Stimulated activated CD8-positive, alpha-beta memory T cell treated with anti-CD3 and anti-CD28 coated beads, Interleukin-7, amount 100 ng/mL, for 24 hours (primary cell): ENCODE measurements at regions not wholly inside any gene's neighbourhood (a gene's known extent, or its start where the extent isn't known, plus 50 kb on each side); places are given as distances from the start of the nearest gene placed in this dataset.
"Not testable (repeated sequence)": the region's sequence is repeated elsewhere in the genome, so short reads cannot be mapped to it uniquely, and the experiment has no call there.

Experiments
- DNase-seq: peaks from one replicate; pipeline ENCODE4 v3.0.0-alpha.2; 2020; ENCODE audit warnings: low read depth

DNA sequence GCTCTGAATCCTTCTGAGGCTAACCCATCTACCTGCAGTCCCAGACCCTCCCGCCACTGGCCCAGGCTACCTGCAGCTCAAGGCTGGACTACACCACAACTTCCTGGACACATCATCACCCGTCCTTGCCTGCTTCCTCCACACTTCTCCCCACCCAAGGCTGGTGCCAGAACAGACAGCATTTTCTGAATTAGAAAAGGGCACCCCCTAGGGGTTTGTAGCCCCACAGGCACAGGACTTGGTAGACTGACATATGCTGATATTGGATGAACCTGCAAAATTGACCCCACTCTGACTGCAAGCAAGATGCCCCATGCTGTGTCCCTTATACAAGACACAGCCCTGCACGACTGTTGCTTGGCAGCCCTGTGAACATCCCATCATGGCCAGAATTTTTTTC, 271.5 kb upstream of the C16orf82 start:
- DNase-seq, result no peak

DNA sequence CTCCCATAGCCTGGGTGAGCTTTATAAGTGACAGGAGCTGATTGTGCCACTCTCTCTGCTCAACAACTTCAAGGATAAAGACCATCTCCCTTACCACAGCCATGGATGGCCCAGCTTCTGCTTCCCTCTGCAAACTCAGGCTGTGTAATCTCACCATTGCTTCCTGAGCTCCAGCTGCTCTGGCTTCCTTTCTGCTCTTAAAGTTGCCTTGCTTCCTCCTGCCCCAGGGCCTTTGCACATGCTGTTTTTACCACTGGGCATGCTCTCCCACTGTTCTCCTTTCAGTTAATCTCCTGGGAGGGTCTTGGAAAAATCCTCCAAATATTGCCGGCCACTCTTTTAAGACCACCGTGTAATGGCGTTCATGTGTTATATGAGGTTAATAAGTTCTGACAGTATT, 265.1 kb upstream of the C16orf82 start:
- no peak for DNase-seq

DNA sequence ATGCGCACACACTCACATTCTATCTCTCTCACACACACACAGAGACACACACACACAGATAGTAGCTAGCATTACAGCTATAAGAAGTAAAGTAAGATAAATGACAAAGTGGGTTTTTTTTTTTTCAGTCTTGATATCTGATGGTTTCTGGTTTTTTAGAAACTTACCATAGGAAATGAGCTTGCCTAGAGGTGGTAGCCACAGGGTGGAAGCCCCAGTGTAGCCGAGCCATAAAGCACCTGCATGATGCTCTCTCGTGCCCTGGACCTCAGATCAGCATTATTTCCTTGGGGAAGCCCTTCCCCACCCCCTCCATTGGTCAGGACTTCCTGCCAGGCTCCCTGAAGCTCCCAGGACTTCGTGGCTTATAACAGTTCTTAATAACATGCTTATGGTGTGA, 264.3 kb upstream of the C16orf82 start:
- DNase-seq, result no peak

DNA sequence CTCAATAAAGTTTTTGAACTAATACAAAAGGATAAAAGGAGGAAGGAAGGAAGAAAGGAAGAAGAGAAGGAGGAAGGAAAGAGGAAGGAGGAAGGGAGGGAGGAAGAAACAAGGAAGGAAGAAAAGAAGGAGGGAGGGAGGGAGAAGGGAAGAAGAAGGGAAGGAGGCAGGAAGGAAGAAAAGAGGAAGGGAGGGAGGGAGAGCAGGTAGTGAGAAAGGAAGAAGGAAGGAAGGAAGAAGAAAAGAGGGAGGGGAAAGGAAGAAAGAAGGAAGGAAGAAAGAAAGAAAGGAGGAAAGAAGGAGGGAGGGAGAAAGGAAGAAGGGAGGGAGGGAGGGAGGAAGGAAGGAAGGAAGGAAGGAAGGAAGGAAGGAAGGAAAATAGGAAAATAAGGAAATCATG, 263.8 kb upstream of the C16orf82 start:
- no peak for DNase-seq

DNA sequence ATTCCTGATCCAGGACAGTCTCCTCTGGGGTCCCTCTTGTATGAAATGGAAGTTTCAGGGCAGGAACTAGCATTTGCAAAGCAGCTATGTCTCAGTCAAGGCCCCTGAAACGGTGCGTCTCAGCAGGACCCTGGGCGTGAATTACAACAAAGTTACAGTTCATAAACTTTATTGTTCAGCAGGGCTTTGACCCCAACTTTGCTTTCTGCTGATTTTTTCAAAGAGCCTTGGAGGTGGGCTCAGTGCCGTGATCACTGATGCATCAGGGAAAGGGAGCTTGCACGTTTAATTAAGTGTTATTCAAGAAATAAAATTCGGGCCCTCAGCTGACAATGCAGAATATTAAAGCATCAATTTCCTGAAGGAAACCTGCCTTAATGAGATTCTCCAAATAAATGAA, 260.1 kb upstream of the C16orf82 start:
- no peak for DNase-seq

DNA sequence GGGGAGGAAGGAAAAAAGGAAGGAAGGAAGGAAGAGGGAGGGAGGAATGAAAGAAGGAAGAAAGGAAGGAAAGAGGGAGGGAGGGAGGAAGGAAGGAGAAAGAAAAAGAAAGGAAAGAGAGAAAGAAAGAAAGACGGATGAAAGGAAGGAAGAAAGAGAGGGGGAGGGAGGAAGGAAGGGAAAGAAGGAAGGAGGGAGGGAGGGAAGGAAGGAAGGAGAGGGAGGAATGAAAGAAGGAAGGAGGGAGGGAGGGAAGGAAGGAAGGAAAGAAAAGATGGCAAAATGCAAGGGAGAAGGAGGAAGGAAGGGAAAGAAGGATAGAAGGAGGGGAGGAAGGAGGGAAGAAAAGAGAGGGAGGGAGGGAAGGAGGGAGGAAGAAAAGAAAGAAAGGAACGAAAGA, 257.3 kb upstream of the C16orf82 start:
- no peak for DNase-seq

DNA sequence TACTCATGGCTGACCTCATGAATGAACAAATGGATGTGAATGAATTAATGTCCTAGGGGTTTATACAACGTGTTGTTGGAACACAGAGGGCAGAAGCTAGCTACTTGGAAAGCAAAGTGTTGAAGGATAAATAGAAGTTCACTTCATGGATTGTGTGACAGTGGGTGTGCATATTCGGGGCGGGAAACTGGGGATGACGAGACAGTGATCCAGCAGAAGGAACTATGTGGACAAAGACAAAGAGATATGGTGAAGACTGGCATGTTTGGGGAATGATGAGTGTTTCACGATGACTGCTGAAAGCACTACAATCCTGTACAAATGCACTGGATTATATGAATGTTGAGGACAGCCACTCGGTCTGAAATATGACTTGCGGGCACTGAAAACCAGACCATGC, 250.5 kb upstream of the C16orf82 start:
- no peak for DNase-seq

DNA sequence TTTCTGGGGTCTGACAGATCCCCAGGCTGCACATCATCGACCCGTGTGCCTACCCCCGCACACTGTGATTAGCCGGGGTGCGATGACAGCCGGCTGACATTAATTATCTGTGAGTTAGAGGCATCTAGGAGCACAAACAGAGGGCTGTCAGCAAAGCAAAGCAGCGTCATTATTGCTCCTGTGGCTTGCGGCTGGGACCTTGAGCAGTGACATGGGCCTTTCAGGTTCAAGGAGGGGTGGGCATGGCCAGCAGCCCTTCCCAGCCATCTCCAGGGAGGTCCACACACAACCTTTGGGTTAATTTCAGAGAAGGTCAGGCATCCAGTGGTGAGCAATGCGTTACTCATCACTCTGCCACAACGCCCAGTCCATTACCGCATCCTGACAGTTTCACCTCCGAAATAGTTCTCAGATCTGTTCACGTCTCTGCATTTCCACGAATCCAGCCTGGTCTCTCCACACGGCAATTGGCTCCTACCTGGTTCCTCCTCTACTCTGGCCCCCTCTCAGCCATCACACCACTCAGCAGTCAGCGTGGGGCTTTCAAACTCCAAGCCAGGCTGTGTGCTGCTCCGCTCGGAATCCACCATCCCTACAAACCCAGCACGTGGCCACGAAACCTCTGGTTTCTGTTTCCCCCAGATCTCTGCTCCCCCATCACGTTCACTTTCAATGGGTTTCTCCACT, 249.7 kb upstream of the C16orf82 start:
- DNase-seq, result no peak

DNA sequence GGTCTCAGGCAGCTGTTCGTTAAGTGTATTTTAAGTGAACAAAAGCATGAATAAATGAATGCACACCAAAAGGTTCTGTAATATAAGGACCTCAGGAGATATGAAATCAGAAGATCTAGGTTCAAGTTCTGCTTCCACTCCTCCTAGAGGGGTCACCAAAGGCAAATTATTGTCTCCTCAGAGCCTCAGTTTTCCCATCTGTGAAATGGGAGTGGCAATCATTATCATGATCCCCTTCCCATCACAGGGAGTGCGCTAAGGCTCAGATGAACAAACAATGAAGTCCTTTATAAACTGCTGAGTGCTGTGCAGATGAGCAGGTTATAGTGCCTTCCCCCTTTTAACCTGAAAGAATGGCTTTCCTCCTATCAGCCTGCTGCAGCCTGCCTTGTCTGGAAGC, 248.3 kb upstream of the C16orf82 start:
- no peak for DNase-seq

DNA sequence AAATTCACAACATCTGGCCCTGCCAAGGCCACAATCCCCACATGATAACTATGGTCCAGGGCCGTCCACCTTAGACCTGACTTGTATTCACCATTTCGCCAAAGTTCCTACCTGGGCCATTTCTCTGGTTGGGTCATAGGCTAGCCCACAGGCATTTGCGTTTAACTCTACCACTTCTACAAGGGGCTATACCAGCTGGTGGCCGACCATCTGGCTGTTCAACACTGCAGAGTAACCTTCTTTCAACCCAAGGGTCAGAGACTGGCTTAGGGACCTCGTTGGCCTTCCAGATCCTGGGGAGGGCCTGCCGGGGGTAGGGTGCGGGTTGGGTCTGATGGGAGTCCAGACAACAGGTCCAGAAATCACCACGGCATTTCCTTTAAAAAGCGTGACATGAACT, 242.3 kb upstream of the C16orf82 start:
- DNase-seq, result no peak

DNA sequence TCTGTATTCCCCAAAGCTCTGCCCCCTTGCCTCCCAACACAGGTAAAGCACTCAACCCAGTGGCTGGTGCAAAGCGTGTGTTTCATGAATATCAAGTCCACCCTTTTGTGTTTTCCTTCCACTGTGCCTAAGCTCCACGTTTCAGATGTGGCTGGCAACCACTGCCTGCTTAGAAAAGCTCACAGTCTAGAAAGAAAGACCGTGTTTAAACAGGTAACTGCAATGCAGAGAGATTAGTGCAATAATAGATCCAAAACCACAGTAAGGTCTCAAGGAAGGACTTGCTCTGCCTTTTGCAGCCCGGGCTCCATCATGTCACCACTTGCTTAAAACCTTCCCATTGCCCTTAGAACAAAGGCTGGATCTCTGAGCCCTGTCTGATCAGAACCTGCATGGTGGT, 240.2 kb upstream of the C16orf82 start:
- no peak for DNase-seq

DNA sequence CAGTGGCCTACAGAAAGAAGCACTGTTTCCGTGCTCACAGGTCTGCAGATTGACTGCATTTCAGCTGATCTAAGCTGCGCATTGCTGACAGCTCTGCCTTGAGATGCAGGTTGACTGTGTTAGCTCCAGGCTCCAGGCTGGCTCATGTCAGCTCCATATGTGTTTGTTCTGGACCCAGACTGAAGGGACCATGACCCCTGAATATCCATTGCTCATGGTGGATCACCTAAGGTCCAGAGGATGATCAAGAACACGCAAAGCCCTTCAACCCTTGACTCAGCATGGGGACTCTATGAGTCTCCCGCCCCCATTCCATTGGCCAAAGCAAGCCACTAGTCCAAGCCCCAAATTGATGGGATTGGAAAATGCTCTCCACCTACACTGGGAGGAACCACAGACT, 239.3 kb upstream of the C16orf82 start:
- no peak for DNase-seq

DNA sequence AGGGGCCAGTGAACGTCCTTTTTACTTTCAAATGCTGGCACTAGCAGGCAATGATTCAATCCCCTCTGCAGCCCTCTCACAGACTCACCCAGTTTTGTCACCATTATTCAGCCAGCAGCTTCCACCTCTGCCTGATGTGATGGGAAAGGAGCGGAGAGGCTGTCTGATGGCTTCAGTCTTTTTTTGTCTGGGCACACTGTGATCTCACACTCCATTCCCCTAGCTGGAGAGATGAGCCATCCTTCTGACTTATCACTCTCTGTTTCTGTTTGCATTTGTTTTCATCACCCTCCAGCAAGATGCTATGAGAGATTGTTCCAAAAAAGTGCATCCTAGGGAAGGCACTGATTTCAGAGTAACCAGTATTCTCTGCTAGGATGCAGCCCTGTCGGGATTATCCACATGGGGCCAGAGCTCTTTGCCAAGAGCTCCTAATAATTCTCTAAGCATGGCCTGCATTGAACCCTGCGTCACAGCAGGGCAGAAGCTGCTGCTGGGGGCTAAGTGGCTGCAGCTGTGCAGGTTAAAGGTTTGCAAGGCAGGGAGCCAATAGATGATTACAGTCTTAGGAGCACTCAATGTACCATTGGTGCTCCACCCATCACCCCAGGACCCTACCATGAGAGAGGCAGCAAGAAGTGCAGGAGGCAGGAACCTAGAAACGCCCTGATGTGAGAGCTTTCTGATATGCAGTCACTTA, 236.1 kb upstream of the C16orf82 start:
- DNase-seq, result no peak

DNA sequence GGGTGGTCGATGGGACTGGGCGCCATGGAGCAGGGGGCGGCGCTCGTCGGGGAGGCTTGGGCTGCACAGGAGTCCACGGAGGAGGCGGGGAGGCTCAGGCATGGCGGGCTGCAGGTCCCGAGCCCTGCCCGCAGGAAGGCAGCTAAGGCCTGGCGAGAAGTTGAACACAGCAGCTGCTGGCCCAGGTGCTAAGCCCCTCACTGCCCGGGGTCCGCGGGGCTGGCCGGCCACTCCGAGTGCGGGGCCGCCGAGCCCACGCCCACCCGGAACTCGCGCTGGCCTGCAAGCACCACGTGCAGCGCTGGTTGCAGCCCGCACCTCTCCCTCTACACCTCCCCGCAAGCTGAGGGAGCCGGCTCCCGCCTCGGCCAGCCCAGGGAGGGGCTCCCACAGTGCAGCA, 230.6 kb upstream of the C16orf82 start:
- DNase-seq, result not testable (repeated sequence)

DNA sequence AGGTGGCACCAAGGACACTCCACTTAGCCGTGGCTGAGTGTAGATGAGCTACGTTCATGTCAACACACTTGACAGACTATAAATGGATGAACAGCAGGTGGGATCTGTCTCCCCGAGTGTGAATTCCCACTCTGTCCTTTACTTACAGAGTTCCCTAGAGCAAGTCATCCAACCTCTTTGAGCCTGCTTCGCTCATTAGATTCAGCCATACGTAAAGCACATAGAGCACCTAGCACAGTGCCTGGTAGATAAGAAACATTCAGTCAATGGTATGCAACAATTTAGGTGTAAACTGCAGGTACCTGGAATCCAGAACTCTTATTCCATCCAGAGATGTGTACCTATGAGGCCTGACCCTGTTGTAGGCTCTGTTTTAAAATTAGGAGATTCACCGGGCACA, 227.8 kb upstream of the C16orf82 start:
- no peak for DNase-seq

DNA sequence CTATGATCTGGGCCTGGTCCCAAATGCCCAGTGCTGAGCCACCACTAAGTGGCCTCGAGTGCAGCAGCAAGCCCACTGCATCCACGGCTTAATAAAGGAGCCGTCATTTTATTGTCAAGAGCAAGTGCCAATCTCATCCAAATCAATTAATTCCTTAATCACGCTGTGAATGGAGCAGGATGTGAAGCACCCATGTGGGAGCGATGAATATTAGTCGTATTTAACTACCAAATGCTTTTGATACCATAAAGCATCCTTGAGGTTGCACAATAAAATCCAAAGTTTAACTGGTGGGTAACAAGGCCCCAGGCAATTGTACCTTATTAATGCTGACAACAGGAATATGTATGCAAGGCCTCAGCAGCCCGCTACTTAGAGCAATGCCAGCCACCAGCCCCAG, 226.0 kb upstream of the C16orf82 start:
- no peak for DNase-seq

DNA sequence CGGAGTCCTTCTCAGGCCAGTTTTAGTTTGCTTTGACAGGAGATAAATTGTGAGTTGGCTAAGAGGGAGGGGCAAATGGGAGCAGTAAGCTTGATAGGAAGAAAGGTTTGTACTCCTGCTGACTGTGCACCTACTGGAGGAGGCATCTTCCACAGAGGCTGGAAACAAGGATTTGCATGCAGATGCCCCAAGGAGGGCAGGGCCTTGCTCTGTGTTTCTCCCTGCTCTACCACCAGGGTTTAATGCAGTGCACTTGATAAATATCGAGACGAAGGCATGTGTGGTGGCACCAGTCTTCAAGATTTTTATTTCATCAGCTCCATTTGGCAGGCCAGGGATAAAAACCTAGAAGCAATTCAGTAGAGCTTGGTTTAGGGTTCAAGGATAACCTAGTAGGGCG, 210.5 kb upstream of the C16orf82 start:
- DNase-seq, result no peak

DNA sequence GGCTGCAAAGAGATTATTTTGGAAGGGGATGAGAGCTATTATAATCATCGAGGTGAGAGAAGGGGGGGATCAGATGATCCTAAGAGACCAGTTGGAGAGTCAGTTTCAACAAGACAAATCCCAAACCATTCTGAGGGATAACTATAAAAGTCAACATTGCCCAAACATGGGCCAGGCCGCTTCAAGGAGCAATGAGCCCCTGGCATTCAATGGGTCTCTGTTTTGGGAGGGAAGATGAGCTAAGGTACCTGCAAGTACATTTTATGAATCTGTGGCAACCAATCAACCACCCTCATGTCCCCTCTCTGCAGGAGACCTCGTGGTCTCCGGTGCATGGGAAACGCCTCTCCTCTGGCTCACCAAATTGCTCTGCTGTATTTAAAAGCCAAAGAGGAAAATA, 209.9 kb upstream of the C16orf82 start:
- DNase-seq, result no peak

DNA sequence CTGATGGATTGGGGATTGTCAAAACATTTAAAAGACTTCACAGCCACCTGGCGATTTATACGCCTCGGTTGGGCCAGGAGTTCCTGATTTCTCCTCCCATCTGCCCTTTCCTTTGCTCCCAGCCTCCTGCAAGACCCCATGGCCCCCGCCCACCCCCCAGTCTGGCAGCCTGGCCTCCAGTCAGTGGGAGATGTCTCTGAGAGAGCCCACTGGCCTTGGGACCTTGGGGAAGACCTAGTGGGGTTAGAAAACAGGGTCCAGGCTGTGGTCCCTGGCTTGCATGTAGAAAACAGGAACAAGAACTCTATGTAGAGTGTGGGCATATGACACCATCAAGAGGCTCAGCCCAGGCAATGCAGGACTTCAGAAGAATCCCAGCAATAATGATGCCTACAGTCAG, 209.4 kb upstream of the C16orf82 start:
- no peak for DNase-seq

DNA sequence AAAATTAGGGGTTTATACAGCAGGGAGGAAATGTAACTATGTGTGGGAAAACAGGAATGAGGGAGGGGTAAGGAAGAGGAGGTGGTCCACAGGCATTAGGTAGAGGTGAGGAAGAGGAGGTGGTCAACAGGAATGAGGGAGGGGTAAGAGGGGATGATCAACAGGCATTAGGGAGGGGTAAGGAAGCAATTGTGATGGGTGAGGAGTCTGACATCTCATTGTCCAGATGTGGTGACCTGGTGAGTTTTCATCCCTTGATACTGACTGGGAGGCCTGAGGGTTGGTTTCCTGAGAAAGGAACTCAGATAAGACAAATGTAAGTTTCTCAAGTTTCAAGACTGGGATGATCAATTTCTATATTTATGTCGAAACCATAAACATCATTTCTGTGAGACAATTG, 206.2 kb upstream of the C16orf82 start:
- DNase-seq, result no peak

DNA sequence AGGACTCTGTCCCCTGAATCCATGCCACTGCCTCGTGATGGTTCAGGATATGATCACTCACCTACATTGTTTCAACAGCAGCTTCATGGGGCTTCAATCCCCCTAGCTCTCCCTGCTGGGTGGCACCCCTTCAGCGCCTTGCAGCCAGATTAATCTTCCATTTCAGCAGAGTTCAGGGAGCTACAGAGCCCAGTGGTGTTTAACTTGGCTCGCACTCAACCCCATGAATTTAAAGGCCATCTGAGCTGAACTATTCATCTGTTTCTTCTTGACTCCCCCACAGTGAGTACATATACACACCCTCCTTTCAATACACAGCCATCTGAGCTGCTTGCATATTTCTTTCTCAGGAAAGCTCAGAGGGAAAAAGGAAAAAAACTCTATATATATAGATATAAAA, 202.8 kb upstream of the C16orf82 start:
- no peak for DNase-seq

DNA sequence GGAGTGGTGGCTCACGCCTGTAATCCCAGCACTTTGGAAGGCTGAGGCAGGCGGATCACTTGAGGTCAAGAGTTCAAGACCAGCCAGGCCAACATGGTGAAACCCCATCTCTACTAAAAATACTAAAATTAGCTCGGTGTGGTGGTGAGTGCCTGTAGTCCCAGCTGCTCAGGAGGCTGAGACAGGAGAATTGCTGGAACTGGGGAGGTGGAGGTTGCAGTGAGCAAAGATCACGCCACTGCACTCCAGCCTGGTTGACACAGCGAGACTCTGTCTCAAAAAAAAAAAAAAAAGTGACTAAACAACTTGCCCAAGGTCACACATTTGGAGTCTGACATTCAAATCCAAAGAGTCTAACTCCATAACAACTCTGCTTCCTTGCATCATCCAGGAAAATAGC, 192.4 kb upstream of the C16orf82 start:
- not testable (repeated sequence) for DNase-seq

DNA sequence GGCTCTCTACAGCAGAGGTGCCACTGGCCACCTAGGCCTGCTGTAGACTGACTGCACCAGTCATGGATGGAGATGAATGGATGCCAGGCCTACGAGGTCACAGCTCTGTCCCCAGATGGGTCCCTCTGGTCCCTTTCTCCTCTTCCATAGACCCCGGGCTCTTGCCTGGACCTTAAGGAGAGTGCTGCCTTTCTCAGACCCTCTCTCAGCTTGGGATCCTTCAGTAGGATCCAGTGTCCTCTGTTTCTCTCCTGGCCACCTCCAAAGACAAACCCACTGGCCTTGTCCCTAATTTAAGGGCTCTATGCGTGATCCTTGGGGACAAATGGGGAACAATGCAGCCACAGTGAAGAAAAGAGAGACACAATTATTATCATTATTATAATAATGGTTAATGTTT, 189.3 kb upstream of the C16orf82 start:
- no peak for DNase-seq

DNA sequence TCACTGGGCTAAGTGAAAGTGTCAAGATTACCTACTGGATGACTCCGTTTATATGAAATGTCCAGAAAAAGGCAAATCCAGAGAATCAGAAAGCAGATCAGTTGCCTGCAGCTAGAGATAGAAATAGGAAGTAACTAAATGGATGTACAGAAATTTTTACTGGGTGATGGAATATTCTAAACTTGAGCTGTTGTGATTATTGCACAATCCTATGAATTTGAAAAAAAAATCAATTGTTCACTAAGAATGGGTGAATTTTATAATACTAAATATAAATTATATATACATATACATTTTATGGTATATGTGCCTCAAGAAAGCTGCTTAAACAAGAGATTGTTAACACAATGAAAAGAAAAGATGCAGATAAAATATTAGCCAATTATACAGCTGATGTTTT, 181.1 kb upstream of the C16orf82 start:
- DNase-seq, result no peak
